ENCODE measurements at regions not wholly inside any gene's neighbourhood (a gene's known extent, or its start where the extent isn't known, plus 50 kb on each side); places are given as distances from the start of the nearest gene placed in this dataset.

GRCh38 chr20:22342410-22342809 lies 242.0 kb downstream of the FOXA2 start:
- DNase-seq (ENCODE audit: low read depth in 1 of 2, low spot score in 1 of 2): no peak
- TF ChIP-seq JUND (IDR thresholded peaks at IDR 0.05; ENCODE audit: low read depth): no peak
- in situ Hi-C loops (cut with HindIII; ENCODE audit: low pct_unique_long_range_greater_than_20kb, low sequenced_read_pairs): no loop called here

- no peak for TF ChIP-seq JUND (IDR thresholded peaks at IDR 0.05; ENCODE audit: low read depth)
- in situ Hi-C loops (cut with HindIII; ENCODE audit: low pct_unique_long_range_greater_than_20kb, low sequenced_read_pairs): no loop called here
- no peak for DNase-seq (ENCODE audit: low read depth in 1 of 2, low spot score in 1 of 2)
These were observed 242.9 kb downstream of the FOXA2 start for GRCh38 chr20:22341508-22341907.

GRCh38 chr20:22339946-22340345 lies 244.4 kb downstream of the FOXA2 start:
- no peak for TF ChIP-seq JUND (IDR thresholded peaks at IDR 0.05; ENCODE audit: low read depth)
- in situ Hi-C loops (cut with HindIII; ENCODE audit: low pct_unique_long_range_greater_than_20kb, low sequenced_read_pairs): no loop called here
- DNase-seq (ENCODE audit: low read depth in 1 of 2, low spot score in 1 of 2): no peak

GRCh38 chr20:22339091-22339881 lies 245.1 kb downstream of the FOXA2 start:
- peak; percentile 29 to 78 for DNase-seq (ENCODE audit: low read depth in 1 of 2, low spot score in 1 of 2)
- in situ Hi-C loops (cut with HindIII; ENCODE audit: low pct_unique_long_range_greater_than_20kb, low sequenced_read_pairs): no loop called here
- no peak for TF ChIP-seq JUND (IDR thresholded peaks at IDR 0.05; ENCODE audit: low read depth)

GRCh38 chr20:22338140-22338708 lies 246.1 kb downstream of the FOXA2 start:
- in situ Hi-C loops (cut with HindIII; ENCODE audit: low pct_unique_long_range_greater_than_20kb, low sequenced_read_pairs): no loop called here
- TF ChIP-seq JUND (IDR thresholded peaks at IDR 0.05; ENCODE audit: low read depth): no peak
- DNase-seq (ENCODE audit: low read depth in 1 of 2, low spot score in 1 of 2): no peak

- no peak for TF ChIP-seq JUND (IDR thresholded peaks at IDR 0.05; ENCODE audit: low read depth)
- DNase-seq (ENCODE audit: low read depth in 1 of 2, low spot score in 1 of 2): no peak
- in situ Hi-C loops (cut with HindIII; ENCODE audit: low pct_unique_long_range_greater_than_20kb, low sequenced_read_pairs): no loop called here
These were observed 249.2 kb downstream of the FOXA2 start for GRCh38 chr20:22335210-22335609.

- in situ Hi-C loops (cut with HindIII; ENCODE audit: low pct_unique_long_range_greater_than_20kb, low sequenced_read_pairs): no loop called here
- no peak for TF ChIP-seq JUND (IDR thresholded peaks at IDR 0.05; ENCODE audit: low read depth)
- DNase-seq (ENCODE audit: low read depth in 1 of 2, low spot score in 1 of 2): peak; percentile 71 to 73
These were observed 250.4 kb downstream of the FOXA2 start for GRCh38 chr20:22333885-22334545.

- no peak for TF ChIP-seq JUND (IDR thresholded peaks at IDR 0.05; ENCODE audit: low read depth)
- no peak for DNase-seq (ENCODE audit: low read depth in 1 of 2, low spot score in 1 of 2)
- in situ Hi-C loops (cut with HindIII; ENCODE audit: low pct_unique_long_range_greater_than_20kb, low sequenced_read_pairs): no loop called here
These were observed 259.9 kb downstream of the FOXA2 start for GRCh38 chr20:22324505-22324904.

- in situ Hi-C loops (cut with HindIII; ENCODE audit: low pct_unique_long_range_greater_than_20kb, low sequenced_read_pairs): no loop called here
- TF ChIP-seq JUND (IDR thresholded peaks at IDR 0.05; ENCODE audit: low read depth): no peak
- no peak for DNase-seq (ENCODE audit: low read depth in 1 of 2, low spot score in 1 of 2)
These were observed 261.9 kb downstream of the FOXA2 start for GRCh38 chr20:22322513-22322912.

GRCh38 chr20:22321191-22321590 lies 263.2 kb downstream of the FOXA2 start:
- no peak for DNase-seq (ENCODE audit: low read depth in 1 of 2, low spot score in 1 of 2)
- TF ChIP-seq JUND (IDR thresholded peaks at IDR 0.05; ENCODE audit: low read depth): no peak
- in situ Hi-C loops (cut with HindIII; ENCODE audit: low pct_unique_long_range_greater_than_20kb, low sequenced_read_pairs): no loop called here

GRCh38 chr20:22320245-22320915 lies 264.0 kb downstream of the FOXA2 start:
- no peak for TF ChIP-seq JUND (IDR thresholded peaks at IDR 0.05; ENCODE audit: low read depth)
- in situ Hi-C loops (cut with HindIII; ENCODE audit: low pct_unique_long_range_greater_than_20kb, low sequenced_read_pairs): no loop called here
- DNase-seq (ENCODE audit: low read depth in 1 of 2, low spot score in 1 of 2): no peak

- in situ Hi-C loops (cut with HindIII; ENCODE audit: low pct_unique_long_range_greater_than_20kb, low sequenced_read_pairs): no loop called here
- TF ChIP-seq JUND (IDR thresholded peaks at IDR 0.05; ENCODE audit: low read depth): no peak
- DNase-seq (ENCODE audit: low read depth in 1 of 2, low spot score in 1 of 2): no peak
These were observed 268.6 kb downstream of the FOXA2 start for GRCh38 chr20:22315771-22316170.

GRCh38 chr20:22315073-22315472 lies 269.3 kb downstream of the FOXA2 start:
- no peak for DNase-seq (ENCODE audit: low read depth in 1 of 2, low spot score in 1 of 2)
- in situ Hi-C loops (cut with HindIII; ENCODE audit: low pct_unique_long_range_greater_than_20kb, low sequenced_read_pairs): no loop called here
- no peak for TF ChIP-seq JUND (IDR thresholded peaks at IDR 0.05; ENCODE audit: low read depth)
